GM12891 (cell line): ENCODE measurements at regions not wholly inside any gene's neighbourhood (a gene's known extent, or its start where the extent isn't known, plus 50 kb on each side); places are given as distances from the start of the nearest gene placed in this dataset.

Experiments
- POLR2AphosphoS5 ChIP-seq: IDR thresholded peaks from 2 replicates; pipeline ENCODE4 v1.6.1; 2011; ENCODE audit warnings: low read depth, low read length, control low read depth
- TAF1 ChIP-seq: IDR thresholded peaks from 2 replicates; pipeline ENCODE4 v1.6.1; 2011; ENCODE audit warnings: low read depth, low read length, control low read depth

DNA sequence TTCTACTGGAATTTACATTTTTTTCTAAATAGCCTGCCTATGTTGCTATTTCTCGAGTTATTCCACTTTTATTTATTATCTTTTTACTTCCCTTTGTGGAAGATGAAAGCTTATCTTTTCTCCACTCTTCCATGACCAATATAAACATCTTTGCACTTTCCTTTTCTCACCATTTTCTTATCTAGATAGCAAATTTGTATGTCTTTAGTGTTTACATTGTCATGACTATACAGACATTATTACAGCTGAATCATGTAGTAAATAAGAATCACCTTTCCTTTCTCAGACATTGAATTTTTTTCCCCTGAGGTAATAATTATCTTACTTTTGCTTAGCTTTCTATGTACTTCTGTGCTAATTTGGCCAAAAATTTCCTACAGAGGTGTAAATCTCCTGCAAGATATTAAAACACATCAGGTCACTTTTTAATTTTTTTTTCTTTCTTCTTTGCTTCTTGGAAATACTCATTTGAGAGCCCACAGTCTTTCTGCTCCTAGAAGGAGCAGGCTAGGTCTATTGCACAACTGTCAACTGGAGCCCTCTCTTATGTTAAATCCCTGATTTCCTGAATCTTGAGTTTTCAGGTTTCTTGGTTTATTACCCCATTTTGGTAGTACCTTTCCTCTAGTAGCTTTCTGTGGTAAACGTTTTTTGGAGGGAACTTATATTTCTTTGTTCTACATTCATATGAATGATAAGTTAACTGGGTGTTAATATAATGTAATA, 109.0 kb upstream of the ATP2B1 start:
- TF ChIP-seq TAF1 (no peak), POLR2AphosphoS5 (no peak)
